GM13977 (cell line): ENCODE measurements at regions not wholly inside any gene's neighbourhood (a gene's known extent, or its start where the extent isn't known, plus 50 kb on each side); places are given as distances from the start of the nearest gene placed in this dataset.

Source experiments
- DNase-seq: peaks from one replicate; pipeline ENCODE4 v3.0.0; 2012; ENCODE audit warnings: low spot score
- in situ Hi-C: fragments of 300-500 bp; cut with MboI; formaldehyde crosslinking; loops from one replicate; pipeline ENCODE4 v1.12.0; 2022; ENCODE audit warnings: low sequenced_read_pairs, low pct_unique_long_range_greater_than_20kb, mixed read lengths, inconsistent platforms; ENCODE audit not compliant: unreplicated experiment
- TF ChIP-seq, protein P1 (sequence below): IDR thresholded peaks from 2 replicates; pipeline ENCODE4 v1.5.1; 2012; ENCODE audit warnings: mild to moderate bottlenecking, control low read depth; ENCODE audit not compliant: insufficient read depth; ENCODE audit errors: extremely low read depth, missing control alignments

- TF ChIP-seq, protein P1, sequence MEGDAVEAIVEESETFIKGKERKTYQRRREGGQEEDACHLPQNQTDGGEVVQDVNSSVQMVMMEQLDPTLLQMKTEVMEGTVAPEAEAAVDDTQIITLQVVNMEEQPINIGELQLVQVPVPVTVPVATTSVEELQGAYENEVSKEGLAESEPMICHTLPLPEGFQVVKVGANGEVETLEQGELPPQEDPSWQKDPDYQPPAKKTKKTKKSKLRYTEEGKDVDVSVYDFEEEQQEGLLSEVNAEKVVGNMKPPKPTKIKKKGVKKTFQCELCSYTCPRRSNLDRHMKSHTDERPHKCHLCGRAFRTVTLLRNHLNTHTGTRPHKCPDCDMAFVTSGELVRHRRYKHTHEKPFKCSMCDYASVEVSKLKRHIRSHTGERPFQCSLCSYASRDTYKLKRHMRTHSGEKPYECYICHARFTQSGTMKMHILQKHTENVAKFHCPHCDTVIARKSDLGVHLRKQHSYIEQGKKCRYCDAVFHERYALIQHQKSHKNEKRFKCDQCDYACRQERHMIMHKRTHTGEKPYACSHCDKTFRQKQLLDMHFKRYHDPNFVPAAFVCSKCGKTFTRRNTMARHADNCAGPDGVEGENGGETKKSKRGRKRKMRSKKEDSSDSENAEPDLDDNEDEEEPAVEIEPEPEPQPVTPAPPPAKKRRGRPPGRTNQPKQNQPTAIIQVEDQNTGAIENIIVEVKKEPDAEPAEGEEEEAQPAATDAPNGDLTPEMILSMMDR: no peak
- no peak for DNase-seq
- in situ Hi-C loops: no loop called here
These were observed 163.4 kb upstream of the RAP2B start for GRCh38 chr3:152998591-152998990.

GRCh38 chr3:153000325-153000724 lies 161.7 kb upstream of the RAP2B start:
- DNase-seq: no peak
- in situ Hi-C loops: no loop called here
- TF ChIP-seq, protein P1: no peak

- TF ChIP-seq, protein P1: no peak
- DNase-seq: no peak
- in situ Hi-C loops: no loop called here
These were observed 160.6 kb upstream of the RAP2B start for GRCh38 chr3:153001210-153002078.

- TF ChIP-seq, protein P1: no peak
- in situ Hi-C loops: no loop called here
- no peak for DNase-seq
These were observed 158.6 kb upstream of the RAP2B start for GRCh38 chr3:153003441-153003840.

- in situ Hi-C loops: no loop called here
- no peak for DNase-seq
- TF ChIP-seq, protein P1: no peak
These were observed 158.2 kb upstream of the RAP2B start for GRCh38 chr3:153003862-153004261.

GRCh38 chr3:153008226-153008625 lies 153.8 kb upstream of the RAP2B start:
- no peak for DNase-seq
- in situ Hi-C loops: no loop called here
- TF ChIP-seq, protein P1: no peak

DNA sequence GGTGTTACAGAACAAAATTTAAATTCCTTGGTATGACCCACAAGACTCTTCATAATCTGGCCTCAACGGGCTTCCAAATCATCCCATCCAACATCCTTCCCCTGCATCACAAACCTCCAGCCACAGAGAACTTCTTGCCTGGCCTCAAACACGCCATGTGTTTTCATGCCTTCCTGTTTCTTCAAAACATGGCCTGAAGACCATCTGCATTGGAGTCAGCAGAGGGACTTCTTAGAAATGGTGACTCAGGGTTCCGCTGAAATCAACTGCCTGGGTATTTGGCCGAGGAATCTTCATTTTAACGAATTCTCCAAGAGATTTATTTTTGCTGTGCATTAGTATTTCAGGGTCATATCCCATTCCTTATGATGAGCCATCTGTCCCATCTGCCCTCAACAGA lies 138.1 kb upstream of the RAP2B start:
- no peak for DNase-seq
- in situ Hi-C loops: loop anchor here (10.0 kb wide), 1 partner anchor 741 kb away; no protein-coding TSS in a partner anchor
- TF ChIP-seq, protein P1: no peak
